Suppressor macrophage treated with lipopolysaccharide for 1 hour (primary cell): ENCODE measurements at regions not wholly inside any gene's neighbourhood (a gene's known extent, or its start where the extent isn't known, plus 50 kb on each side); places are given as distances from the start of the nearest gene placed in this dataset.

ENCODE experiments used
- DNase-seq, 3 donors: peaks; one replicate each; pipeline ENCODE4 v3.0.0-alpha.2; 2020 to 2022

- DNase-seq = no peak
These were observed 135.3 kb upstream of the LMCD1 start for GRCh38 chr3:8366219-8366810.

DNA sequence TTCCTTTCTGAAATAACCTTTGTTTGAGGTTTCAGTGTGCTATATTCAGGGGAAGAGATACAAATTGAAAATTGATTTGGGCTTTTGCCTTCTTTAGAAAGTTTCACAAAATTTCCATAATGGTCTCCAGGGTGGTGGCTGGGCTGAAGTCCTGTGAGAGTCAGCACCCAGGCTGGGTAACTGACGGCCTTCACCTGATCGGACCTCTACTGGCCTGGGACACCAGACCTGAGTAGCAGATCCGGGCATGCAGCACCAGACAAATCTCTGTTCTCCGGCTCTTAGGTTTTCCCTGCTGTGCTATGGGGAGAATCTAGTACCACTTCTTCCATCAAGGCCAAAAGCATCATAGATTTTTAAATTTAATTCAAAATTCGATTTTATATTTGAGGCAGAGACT is 133.0 kb upstream of the LMCD1 start:
- DNase-seq = no peak

- no peak for DNase-seq
These were observed 132.0 kb upstream of the LMCD1 start for GRCh38 chr3:8369638-8370037.

- DNase-seq = no peak
These were observed 130.5 kb upstream of the LMCD1 start for GRCh38 chr3:8371085-8371551.

DNA sequence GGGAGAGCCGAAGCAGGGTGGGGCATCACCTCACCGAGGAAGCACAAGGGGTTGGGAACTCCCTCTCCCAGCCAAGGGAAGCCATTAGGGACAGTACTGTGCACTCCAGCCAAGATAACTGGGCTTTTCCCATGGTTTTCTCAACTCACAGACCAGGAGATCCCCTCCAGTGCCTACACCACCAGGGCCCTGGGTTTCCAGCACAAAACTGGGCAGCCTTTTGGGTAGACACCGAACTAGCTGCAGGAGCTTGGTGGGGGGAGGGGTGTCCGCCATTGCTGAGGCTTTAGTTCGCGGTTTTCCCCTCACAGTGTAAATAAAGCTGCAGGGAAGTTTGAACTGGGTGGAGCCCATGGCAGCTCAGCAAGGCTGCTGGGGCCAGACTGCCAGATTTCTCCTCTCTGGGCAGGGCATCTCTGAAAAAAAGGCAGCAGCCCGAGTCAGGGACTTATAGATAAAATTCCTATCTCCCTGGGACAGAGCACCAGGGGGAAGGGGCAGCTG is 129.6 kb upstream of the LMCD1 start:
- no peak for DNase-seq

- no peak for DNase-seq
These were observed 120.5 kb upstream of the LMCD1 start for GRCh38 chr3:8380904-8381704.

DNA sequence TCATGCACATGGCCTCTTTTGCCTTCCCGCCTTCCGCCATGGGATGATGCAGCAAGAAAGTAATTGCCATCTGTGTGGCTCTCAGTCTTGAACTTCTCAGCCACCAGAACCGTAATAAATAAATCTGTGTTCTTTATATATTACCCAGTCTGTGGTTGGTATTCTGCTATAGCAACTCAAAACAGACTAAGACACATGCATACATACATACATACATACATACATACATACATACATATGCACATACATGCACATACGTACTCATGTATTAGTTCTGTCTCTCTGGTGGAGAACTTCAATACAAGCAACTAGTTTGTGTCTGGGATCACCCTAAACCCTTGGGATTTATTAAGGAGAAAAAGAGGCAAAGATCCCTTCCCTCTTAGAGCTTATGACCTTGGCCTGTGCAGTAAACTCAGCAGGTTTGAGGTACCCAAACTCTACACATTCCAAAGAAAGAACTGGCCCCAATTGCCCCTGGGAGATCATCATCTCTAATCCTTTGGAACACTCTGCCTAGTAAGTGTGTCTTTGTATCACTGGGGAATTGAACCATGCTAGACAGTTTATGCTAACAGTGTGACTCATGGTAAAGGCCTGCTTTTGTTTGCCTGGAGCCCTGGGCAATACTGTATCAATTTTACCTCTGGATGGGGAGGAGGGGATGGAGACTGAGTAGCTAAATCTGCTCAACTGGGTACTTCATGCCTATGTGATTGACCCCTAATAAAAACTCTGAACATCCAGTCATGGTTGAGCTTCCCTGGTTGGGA is 115.6 kb upstream of the LMCD1 start:
- DNase-seq = no peak

DNA sequence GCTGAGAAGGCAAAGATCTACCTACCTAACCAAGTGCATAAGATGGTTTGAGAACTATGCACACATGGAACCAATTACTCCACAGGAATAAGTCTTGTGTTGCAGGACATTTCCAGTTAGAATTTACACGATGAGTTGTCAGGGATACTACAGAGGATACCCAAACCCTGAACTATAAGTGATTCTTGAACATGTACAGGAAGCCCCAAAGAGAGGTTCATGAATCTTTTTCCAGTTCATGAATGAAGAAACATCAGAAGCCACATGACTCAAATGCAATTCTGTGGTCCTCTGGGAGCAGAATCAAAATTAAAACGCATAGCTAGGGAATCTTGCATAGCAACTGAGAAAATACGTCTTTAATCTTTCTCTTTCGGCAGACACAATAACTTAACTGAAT is 114.1 kb upstream of the LMCD1 start:
- DNase-seq = no peak

GRCh38 chr3:8399686-8400085 is 101.9 kb upstream of the LMCD1 start:
- no peak for DNase-seq

- DNase-seq = no peak
These were observed 100.7 kb upstream of the LMCD1 start for GRCh38 chr3:8400911-8401310.

DNA sequence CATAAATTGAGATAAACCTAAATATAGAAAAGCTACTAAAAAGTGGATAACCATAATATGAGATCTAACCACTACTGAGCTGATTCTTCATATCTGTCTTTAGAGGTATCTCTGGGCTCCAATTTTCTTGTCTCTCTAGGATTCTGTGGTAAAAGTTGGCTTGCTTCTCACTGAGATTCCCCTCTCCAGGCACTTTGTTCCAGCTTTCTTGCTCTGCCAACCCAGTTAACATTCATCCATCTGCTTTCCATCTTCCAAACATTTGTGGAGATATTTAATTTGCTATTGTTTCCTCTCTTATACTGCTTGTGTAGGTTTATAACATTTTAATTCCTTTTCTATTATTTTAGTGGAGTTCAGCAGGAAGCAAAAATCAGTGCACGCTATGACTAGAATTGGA is 97.6 kb upstream of the LMCD1 start:
- DNase-seq = no peak

- DNase-seq = no peak
These were observed 96.5 kb upstream of the LMCD1 start for GRCh38 chr3:8405144-8405543.

- DNase-seq = no peak
These were observed 95.1 kb upstream of the LMCD1 start for GRCh38 chr3:8406479-8406878.

GRCh38 chr3:8413337-8413926 is 88.2 kb upstream of the LMCD1 start:
- no peak for DNase-seq

- DNase-seq = peak; percentile 49 to 68 (median 52)
These were observed 84.7 kb upstream of the LMCD1 start for GRCh38 chr3:8416965-8417364.

DNA sequence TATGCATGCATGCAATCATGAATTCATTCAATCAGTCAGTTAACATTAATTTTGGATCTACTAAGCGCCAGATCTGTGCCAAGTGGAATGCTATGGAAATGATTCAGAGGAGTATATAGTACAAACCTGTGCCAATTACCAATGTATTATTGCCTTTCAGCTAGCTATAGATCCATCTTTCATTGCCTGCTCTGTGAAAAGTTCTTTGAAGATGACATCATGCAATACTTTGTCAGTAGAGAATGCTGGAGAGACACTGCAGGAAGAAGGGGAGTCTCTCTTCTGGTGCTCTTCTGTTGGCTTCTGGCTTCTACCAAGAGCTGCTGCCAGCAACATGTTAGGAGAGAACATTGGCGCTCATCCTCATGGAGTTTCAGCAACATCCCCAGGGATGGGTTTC is 81.0 kb upstream of the LMCD1 start:
- DNase-seq = no peak

GRCh38 chr3:8421267-8421666 is 80.4 kb upstream of the LMCD1 start:
- DNase-seq = no peak

DNA sequence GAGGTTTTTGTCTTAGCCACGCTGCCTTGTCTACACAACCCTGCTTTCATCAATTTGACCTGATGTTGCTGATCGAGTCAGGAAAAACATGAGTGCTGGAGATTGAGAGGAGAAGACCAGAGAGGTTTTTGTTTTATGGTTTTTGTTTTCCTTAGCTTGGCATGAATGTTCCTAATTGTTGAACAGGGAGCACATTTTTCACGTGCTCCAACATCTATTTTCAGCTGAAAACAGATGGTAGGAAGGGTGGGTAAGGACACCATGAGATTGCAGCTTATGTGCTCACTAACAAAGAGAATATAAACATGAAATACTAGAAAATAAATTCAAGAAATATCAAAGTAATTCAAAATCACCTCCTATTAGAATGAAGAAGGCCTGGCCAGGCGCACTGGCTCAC is 79.9 kb upstream of the LMCD1 start:
- no peak for DNase-seq

DNA sequence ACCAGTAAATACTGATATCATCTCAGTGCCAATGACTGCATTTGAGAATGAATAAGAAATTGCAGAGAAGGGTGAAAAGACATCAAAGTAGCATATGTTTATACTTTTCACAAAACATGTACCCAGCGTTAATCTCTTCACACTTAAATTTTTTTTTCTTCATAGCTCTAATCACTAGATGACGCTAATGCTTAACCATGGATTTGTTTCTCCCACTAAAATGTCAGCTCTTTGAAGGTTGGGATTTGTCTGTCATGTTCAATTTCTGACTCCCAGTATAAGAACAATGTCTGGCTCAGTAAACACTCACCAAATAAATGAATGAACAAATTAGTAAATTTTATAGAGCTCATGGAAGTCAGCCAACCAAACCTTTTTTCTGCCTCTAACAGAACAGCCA is 78.3 kb upstream of the LMCD1 start:
- DNase-seq = no peak

GRCh38 chr3:8424281-8424680 is 77.3 kb upstream of the LMCD1 start:
- no peak for DNase-seq

GRCh38 chr3:8436661-8437287 is 64.8 kb upstream of the LMCD1 start:
- DNase-seq = no peak

GRCh38 chr3:8438507-8439079 is 63.0 kb upstream of the LMCD1 start:
- DNase-seq = no peak
